Subcutaneous abdominal adipose tissue (tissue), 5 donors: ENCODE measurements at regions not wholly inside any gene's neighbourhood (a gene's known extent, or its start where the extent isn't known, plus 50 kb on each side); places are given as distances from the start of the nearest gene placed in this dataset.

Experiments used
- H3K27ac ChIP-seq: one replicate; pipeline ENCODE4 v1.7.0; 2013; ENCODE audit warnings: low read depth, mild to moderate bottlenecking, inconsistent platforms, low read length, moderate library complexity
- H3K27me3 ChIP-seq, 5 donors: one replicate each; pipeline ENCODE4 v1.7.0; 2013; ENCODE audit warnings: low read length in 5 of 5, inconsistent platforms in 1 of 5; ENCODE audit not compliant: control insufficient read depth in 5 of 5, insufficient read depth in 4 of 5
- H3K36me3 ChIP-seq, 5 donors: one replicate each; pipeline ENCODE4 v1.7.0; 2013; ENCODE audit warnings: low read length in 5 of 5; ENCODE audit not compliant: control insufficient read depth in 5 of 5, insufficient read depth in 5 of 5
- H3K4me1 ChIP-seq, 5 donors: one replicate each; pipeline ENCODE4 v1.7.0; 2013; ENCODE audit warnings: low read length in 5 of 5, mild to moderate bottlenecking in 3 of 5, moderate library complexity in 1 of 5; ENCODE audit not compliant: control insufficient read depth in 5 of 5, insufficient read depth in 5 of 5
- H3K4me3 ChIP-seq, 5 donors: one replicate each; pipeline ENCODE4 v1.7.0; 2013; ENCODE audit warnings: low read length in 5 of 5, low read depth in 1 of 5
- H3K9ac ChIP-seq, 5 donors: one replicate each; pipeline ENCODE4 v1.7.0; 2013; ENCODE audit warnings: low read length in 5 of 5, mild to moderate bottlenecking in 4 of 5, moderate library complexity in 3 of 5
- H3K9me3 ChIP-seq, 5 donors: one replicate each; pipeline ENCODE4 v1.7.0; 2013; ENCODE audit warnings: low read length in 5 of 5; ENCODE audit not compliant: control insufficient read depth in 5 of 5
- donor health status: healthy.
- donor health status: healthy.
- donor health status: healthy.
- donor health status: healthy.
- donor health status: healthy.

GRCh38 chr16:72473631-72474030 lies 301.7 kb upstream of the PMFBP1 start:
- no peaks in the 10 kb centered on the region for H3K4me1 ChIP-seq
- H3K36me3 ChIP-seq = no peaks in the 10 kb centered on the region
- no peak overlapping the region for H3K27ac ChIP-seq
- no peaks in the 10 kb centered on the region for H3K27me3 ChIP-seq
- no peak overlapping the region for H3K4me3 ChIP-seq
- no peaks in the 10 kb centered on the region for H3K9me3 ChIP-seq
- H3K9ac ChIP-seq = no peak overlapping the region

DNA sequence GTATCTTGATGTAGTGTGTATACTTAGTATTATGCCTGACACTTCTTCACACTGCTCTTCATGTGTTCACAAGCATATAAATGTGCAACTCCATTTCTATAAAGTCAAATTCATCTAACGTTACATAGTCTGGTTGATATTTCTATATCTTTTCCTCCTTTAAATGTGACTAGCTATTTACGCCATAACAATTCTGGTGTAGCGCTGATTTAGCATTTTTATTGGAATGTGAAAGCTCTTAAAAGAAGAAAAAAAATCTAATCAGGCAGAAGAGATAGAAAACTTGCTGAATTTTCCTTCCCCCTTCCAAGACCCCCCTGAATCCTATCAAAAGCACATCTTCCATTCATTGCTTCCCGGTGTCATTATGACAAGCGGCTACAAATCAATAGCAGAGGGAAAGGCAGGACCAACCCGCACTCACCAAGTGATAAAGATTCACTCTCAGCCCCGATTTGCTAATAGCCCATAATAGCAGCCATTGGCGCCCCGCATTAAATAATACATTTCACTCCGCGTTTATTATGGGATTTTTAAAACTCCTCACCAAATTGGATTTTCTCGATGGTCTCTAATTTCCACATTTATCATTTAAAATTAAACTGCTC lies 299.5 kb upstream of the PMFBP1 start:
- Histone ChIP-seq H3K27me3 (no peaks in the 10 kb centered on the region), H3K4me1 (no peaks in the 10 kb centered on the region), H3K36me3 (no peaks in the 10 kb centered on the region), H3K4me3 (no peak overlapping the region), H3K9me3 (no peaks in the 10 kb centered on the region), H3K9ac (no peak overlapping the region), H3K27ac (no peak overlapping the region)

DNA sequence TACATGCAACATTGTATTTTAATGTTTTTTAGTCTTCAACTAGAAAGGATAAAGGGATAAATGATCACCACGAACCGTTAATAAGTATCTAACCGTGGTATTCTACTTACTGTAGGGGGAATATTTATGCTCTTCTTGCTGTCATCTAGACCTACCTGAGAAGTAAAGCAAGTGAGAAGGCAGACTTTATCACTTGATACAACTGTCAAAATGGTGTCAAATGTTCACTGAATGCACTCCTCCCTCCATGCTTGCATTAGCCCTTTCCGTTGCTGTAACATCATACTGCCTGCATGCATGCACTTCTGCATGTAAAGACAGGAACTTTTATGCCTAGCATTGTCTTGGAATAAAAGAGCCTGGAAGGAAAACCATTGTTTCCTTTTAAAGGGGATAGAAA lies 298.6 kb upstream of the PMFBP1 start:
- no peak overlapping the region for H3K9ac ChIP-seq
- no peak overlapping the region for H3K27ac ChIP-seq
- H3K4me1 ChIP-seq = no peaks in the 10 kb centered on the region
- no peaks in the 10 kb centered on the region for H3K9me3 ChIP-seq
- H3K36me3 ChIP-seq = no peaks in the 10 kb centered on the region
- no peaks in the 10 kb centered on the region for H3K27me3 ChIP-seq
- H3K4me3 ChIP-seq = no peak overlapping the region

- H3K36me3 ChIP-seq = no peaks in the 10 kb centered on the region
- H3K9me3 ChIP-seq = no peaks in the 10 kb centered on the region
- no peak overlapping the region for H3K27ac ChIP-seq
- no peak overlapping the region for H3K9ac ChIP-seq
- no peaks in the 10 kb centered on the region for H3K27me3 ChIP-seq
- H3K4me3 ChIP-seq = no peak overlapping the region
- H3K4me1 ChIP-seq = no peaks in the 10 kb centered on the region
Observed at GRCh38 chr16:72469932-72470331, 298.0 kb upstream of the PMFBP1 start.

- Histone ChIP-seq H3K4me3 (no peak overlapping the region), H3K4me1 (no peaks in the 10 kb centered on the region), H3K27ac (no peak overlapping the region)
Observed at GRCh38 chr16:72468582-72468981, 296.6 kb upstream of the PMFBP1 start.

GRCh38 chr16:72467157-72467759 lies 295.3 kb upstream of the PMFBP1 start:
- H3K4me1 ChIP-seq = no peaks in the 10 kb centered on the region

More at GRCh38 chr16:72468582-72468981, 296.6 kb upstream of the PMFBP1 start:
- Histone ChIP-seq H3K27me3 (no peaks in the 10 kb centered on the region), H3K9ac (no peak overlapping the region), H3K36me3 (no peaks in the 10 kb centered on the region), H3K9me3 (no peaks in the 10 kb centered on the region)

DNA sequence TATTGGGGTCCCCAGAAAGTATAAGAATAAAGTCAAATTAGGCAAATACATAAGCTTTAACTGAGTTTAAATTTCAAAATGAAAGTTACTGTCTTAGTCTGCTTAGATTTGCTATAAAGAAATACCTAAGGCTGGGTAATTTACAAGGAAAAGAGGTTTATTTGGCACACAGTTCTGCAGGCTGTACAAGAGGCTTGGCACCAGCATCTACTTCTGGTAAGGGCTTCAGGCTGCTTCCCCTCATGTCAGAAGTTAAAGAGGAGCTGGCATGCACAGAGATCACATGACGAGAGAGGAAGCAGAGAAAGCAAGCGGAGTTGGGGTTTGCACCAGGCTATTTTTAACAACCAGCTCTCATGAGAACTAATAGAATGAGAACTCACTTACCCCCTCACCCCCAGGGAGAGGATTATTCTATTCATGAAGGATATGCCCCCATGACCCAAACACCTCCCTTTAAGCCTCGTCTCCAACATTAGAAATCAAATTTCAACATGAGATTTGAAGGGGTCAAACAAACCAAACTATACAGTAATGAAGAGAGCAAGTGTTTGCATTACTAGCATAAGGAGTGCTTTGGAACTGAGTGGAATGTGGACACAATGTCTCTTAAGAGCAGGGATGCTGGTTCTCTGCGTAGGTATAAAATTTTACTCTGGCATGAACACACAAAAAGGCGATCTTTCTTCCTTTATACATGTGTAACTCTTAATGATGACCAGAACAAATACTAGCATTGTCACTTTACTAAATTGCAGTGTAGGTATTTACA lies 292.8 kb upstream of the PMFBP1 start:
- Histone ChIP-seq H3K9me3 (no peaks in the 10 kb centered on the region), H3K27me3 (no peaks in the 10 kb centered on the region), H3K36me3 (no peaks in the 10 kb centered on the region), H3K9ac (no peak overlapping the region), H3K4me1 (no peaks in the 10 kb centered on the region), H3K27ac (no peak overlapping the region), H3K4me3 (no peak overlapping the region)

More at GRCh38 chr16:72467157-72467759, 295.3 kb upstream of the PMFBP1 start:
- no peak overlapping the region for H3K4me3 ChIP-seq
- no peaks in the 10 kb centered on the region for H3K9me3 ChIP-seq
- no peak overlapping the region for H3K9ac ChIP-seq
- H3K27me3 ChIP-seq = no peaks in the 10 kb centered on the region
- H3K27ac ChIP-seq = no peak overlapping the region
- H3K36me3 ChIP-seq = no peaks in the 10 kb centered on the region

DNA sequence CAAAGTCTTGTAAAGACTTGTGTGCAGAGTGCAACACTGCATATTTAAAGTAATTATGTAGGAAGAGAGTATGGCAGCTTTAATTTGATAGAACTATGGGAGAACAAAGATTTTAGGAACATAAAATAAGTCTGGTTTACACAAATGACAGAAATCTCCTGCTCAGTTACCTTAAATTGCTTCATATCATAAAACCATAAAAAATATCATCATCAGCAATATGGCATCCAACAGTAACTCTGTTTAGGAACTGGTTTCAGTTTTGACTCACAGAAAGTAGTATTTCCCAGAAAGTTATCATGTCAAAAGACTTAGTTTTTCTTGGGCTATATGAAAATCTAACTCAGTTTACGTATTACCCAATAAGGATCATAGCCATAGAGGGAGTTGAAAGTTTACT lies 292.1 kb upstream of the PMFBP1 start:
- no peak overlapping the region for H3K4me3 ChIP-seq
- H3K27me3 ChIP-seq = no peaks in the 10 kb centered on the region
- H3K27ac ChIP-seq = no peak overlapping the region
- H3K4me1 ChIP-seq = no peaks in the 10 kb centered on the region
- no peaks in the 10 kb centered on the region for H3K9me3 ChIP-seq
- H3K36me3 ChIP-seq = no peaks in the 10 kb centered on the region
- no peak overlapping the region for H3K9ac ChIP-seq

GRCh38 chr16:72458035-72458434 lies 286.1 kb upstream of the PMFBP1 start:
- Histone ChIP-seq H3K4me3 (no peak overlapping the region), H3K4me1 (no peaks in the 10 kb centered on the region), H3K9me3 (peaks cover 0 to 15% (median 5%) of the 10 kb centered on the region in 5 donors), H3K27me3 (no peaks in the 10 kb centered on the region), H3K27ac (no peak overlapping the region), H3K9ac (no peak overlapping the region), H3K36me3 (no peaks in the 10 kb centered on the region)

GRCh38 chr16:72457243-72457940 lies 285.4 kb upstream of the PMFBP1 start:
- H3K4me1 ChIP-seq = no peaks in the 10 kb centered on the region
- H3K27ac ChIP-seq = no peak overlapping the region
- no peaks in the 10 kb centered on the region for H3K27me3 ChIP-seq
- peaks cover 0 to 15% (median 5%) of the 10 kb centered on the region in 5 donors for H3K9me3 ChIP-seq
- H3K36me3 ChIP-seq = no peaks in the 10 kb centered on the region
- H3K9ac ChIP-seq = no peak overlapping the region
- H3K4me3 ChIP-seq = no peak overlapping the region
